Uterus (tissue), 2 donors: ENCODE measurements at regions not wholly inside any gene's neighbourhood (a gene's known extent, or its start where the extent isn't known, plus 50 kb on each side); places are given as distances from the start of the nearest gene placed in this dataset.

Experiments
- CTCF ChIP-seq, 4 experiments: fragments of 200-600 bp in 2 of 4; fragments of 450-650 bp in 2 of 4; sonication (generic) in 2 of 4; IDR thresholded peaks; one replicate each; pipeline ENCODE4 v1.5.1; 2016 to 2019; ENCODE audit warnings: antibody characterized with exemption in 4 of 4, mild to moderate bottlenecking in 2 of 4, moderate library complexity in 1 of 4
- POLR2A ChIP-seq, 2 donors: fragments of 450-650 bp; IDR thresholded peaks; one replicate each; pipeline ENCODE4 v1.6.1; 2016; ENCODE audit warnings: antibody characterized with exemption in 2 of 2, mild to moderate bottlenecking in 1 of 2, moderate library complexity in 1 of 2

GRCh38 chr15:62287066-62287857 lies 122.2 kb upstream of the C2CD4B start:
- TF ChIP-seq CTCF (IDR thresholded peaks at IDR 0.05) (no peak), POLR2A (IDR thresholded peaks at IDR 0.05) (no peak)
